Neutrophil (primary cell): ENCODE measurements at regions not wholly inside any gene's neighbourhood (a gene's known extent, or its start where the extent isn't known, plus 50 kb on each side); places are given as distances from the start of the nearest gene placed in this dataset.

Experiments
- H3K27ac ChIP-seq: fragments of 200-600 bp; sonication (generic); 2 replicates; pipeline ENCODE4 v1.5.1; 2016; ENCODE audit warnings: mild to moderate bottlenecking, moderate library complexity
- H3K27me3 ChIP-seq: fragments of 200-600 bp; sonication (generic); 2 replicates; pipeline ENCODE4 v1.6.0; 2016; ENCODE audit warnings: mild to moderate bottlenecking
- H3K36me3 ChIP-seq: fragments of 200-600 bp; sonication (generic); 2 replicates; pipeline ENCODE4 v1.5.1; 2017
- H3K4me1 ChIP-seq, 2 experiments: fragments of 200-600 bp in 1 of 2; sonication (generic) in 1 of 2; 1 replicate in 1 of 2; 2 replicates in 1 of 2; pipeline versions ENCODE4 v1.5.1 to v1.6.1; 2013 to 2016; ENCODE audit warnings: low read depth in 1 of 2, low read length in 1 of 2, mild to moderate bottlenecking in 1 of 2, moderate library complexity in 1 of 2; ENCODE audit not compliant: control insufficient read depth in 1 of 2, insufficient read depth in 1 of 2
- H3K4me3 ChIP-seq, 2 experiments: fragments of 200-600 bp in 1 of 2; sonication (generic) in 1 of 2; 1 replicate in 1 of 2; 2 replicates in 1 of 2; pipeline ENCODE4 v1.5.1; 2013 to 2016; ENCODE audit warnings: low read depth in 1 of 2, low read length in 1 of 2, mild to moderate bottlenecking in 1 of 2, moderate library complexity in 1 of 2
- H3K9me3 ChIP-seq: fragments of 200-600 bp; sonication (generic); 2 replicates; pipeline ENCODE4 v1.5.1; 2016
- CTCF ChIP-seq: fragments of 200-600 bp; sonication (generic); IDR thresholded peaks from 2 replicates; pipeline ENCODE4 v1.5.1; 2016; ENCODE audit warnings: antibody characterized with exemption

- Histone ChIP-seq H3K27ac (no peak overlapping the region), H3K9me3 (no peaks in the 10 kb centered on the region), H3K4me3 (no peak overlapping the region), H3K36me3 (no peaks in the 10 kb centered on the region), H3K27me3 (no peaks in the 10 kb centered on the region), H3K4me1 (no peaks in the 10 kb centered on the region)
- no peak for TF ChIP-seq CTCF
Observed at GRCh38 chr15:31560643-31561042, 234.0 kb downstream of the KLF13 start.

DNA sequence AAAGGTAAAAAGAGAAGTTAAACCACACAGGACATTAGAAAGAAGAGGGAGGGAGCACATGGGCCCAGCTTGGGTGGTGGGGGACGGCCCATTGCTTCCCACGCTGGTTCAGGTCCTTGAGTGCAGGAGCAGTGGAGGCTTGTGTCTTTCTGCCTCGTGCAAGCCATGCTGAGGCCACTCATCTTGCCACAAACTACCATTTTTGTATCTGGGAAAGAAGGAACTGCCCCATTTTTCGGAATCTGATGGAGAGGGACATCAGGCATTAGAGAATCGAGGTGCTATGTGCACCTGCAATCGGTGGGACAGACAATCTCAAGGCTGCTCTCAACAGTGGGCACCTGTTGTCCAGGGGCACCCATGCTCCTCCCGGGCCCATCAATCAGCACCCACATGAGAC is 234.5 kb downstream of the KLF13 start:
- no peak overlapping the region for H3K4me3 ChIP-seq
- no peak overlapping the region for H3K27ac ChIP-seq
- H3K27me3 ChIP-seq: no peaks in the 10 kb centered on the region
- TF ChIP-seq CTCF: no peak
- H3K4me1 ChIP-seq: no peaks in the 10 kb centered on the region
- no peaks in the 10 kb centered on the region for H3K36me3 ChIP-seq
- no peaks in the 10 kb centered on the region for H3K9me3 ChIP-seq

DNA sequence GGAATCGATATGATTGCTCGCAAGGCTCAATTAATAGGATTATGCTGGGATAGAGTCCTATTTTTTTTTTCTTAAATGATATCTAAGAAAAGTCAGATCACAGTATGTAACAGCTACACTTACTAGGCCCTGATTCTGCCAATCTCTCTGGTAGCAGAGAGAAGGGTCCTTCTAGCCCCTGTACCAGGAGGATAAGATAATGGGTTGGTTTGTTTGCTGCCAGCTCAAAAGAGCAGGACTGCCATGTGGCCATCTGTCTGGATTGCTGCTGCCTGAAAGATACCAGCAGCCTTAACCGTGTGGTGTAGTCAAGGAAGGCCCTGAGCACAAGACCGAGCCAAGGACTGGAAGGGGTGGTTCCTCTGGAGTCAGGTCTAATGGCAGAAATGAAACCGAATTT is 236.4 kb downstream of the KLF13 start:
- no peaks in the 10 kb centered on the region for H3K36me3 ChIP-seq
- no peaks in the 10 kb centered on the region for H3K4me1 ChIP-seq
- no peaks in the 10 kb centered on the region for H3K9me3 ChIP-seq
- no peaks in the 10 kb centered on the region for H3K27me3 ChIP-seq
- TF ChIP-seq CTCF: no peak
- no peak overlapping the region for H3K4me3 ChIP-seq
- H3K27ac ChIP-seq: no peak overlapping the region

DNA sequence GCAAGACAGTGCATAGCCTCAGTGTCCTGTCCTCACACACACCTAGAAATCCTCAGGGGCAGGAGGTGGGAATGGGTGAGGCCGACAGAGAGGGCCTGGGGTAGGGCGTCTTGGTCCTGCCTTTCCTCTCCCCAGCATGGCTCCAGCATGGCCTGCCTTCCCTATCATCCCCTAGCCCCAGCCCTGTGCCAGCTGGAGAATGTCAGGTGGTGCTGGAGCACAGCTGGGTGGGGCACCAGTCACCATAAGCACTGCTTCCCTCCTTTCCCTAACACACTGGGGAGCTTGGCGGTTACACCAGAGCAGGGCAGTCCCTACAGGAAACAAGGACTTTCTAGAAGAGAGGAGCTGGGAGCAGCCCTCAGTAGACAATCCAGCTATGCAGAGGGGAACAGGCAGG is 236.8 kb downstream of the KLF13 start:
- no peak overlapping the region for H3K4me3 ChIP-seq
- TF ChIP-seq CTCF: no peak
- H3K27me3 ChIP-seq: no peaks in the 10 kb centered on the region
- H3K27ac ChIP-seq: no peak overlapping the region
- H3K4me1 ChIP-seq: no peaks in the 10 kb centered on the region
- no peaks in the 10 kb centered on the region for H3K9me3 ChIP-seq
- no peaks in the 10 kb centered on the region for H3K36me3 ChIP-seq

DNA sequence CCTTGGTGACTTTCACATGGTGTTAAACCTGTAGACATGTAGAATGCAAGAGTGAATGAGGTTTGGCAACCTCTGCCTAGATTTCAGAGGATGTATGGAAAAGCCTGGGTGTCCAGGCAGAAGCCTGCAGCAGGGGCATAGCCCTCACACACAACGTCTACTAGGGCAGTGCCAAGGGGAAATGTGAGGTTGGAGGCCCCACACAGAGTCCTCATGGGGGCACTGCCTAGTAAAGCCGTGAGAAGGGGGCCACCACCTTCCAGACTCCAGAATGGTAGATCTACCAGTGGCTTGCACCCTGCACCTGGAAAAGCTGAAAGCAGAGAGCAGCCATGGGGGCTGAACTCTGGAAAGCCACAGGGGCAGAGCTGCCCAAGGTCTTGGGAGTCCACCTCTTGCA is 241.2 kb downstream of the KLF13 start:
- Histone ChIP-seq H3K27ac (no peak overlapping the region), H3K9me3 (no peaks in the 10 kb centered on the region), H3K4me3 (no peak overlapping the region), H3K36me3 (no peaks in the 10 kb centered on the region), H3K4me1 (no peaks in the 10 kb centered on the region), H3K27me3 (no peaks in the 10 kb centered on the region)
- no peak for TF ChIP-seq CTCF

DNA sequence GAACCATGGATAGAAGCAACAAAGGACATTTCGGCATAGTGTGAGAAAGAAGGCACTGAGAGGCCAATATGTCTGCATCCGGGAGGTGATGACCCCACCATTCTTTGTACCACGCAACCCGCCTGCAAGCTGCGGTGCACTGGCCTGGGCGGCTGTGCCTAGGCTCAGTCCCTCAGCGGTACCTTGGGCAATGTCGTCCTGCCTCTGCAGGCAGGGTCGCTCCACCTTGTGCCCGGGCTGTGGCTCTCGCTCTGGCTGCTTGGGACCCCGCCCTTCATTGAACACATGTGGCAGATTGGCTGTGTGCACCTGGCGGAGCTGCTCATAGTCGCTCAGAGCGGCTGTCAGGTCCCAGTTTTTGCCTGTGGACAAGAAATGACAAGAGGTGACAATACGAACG is 243.2 kb downstream of the KLF13 start:
- Histone ChIP-seq H3K36me3 (no peaks in the 10 kb centered on the region), H3K9me3 (no peaks in the 10 kb centered on the region), H3K4me3 (no peak overlapping the region), H3K27me3 (peaks cover 14% of the 10 kb centered on the region), H3K4me1 (no peaks in the 10 kb centered on the region), H3K27ac (no peak overlapping the region)
- no peak for TF ChIP-seq CTCF
